ENCODE measurements at regions not wholly inside any gene's neighbourhood (a gene's known extent, or its start where the extent isn't known, plus 50 kb on each side); places are given as distances from the start of the nearest gene placed in this dataset.

GRCh38 chr12:25005376-25005775 lies 56.5 kb upstream of the BCAT1 start:
- DNase-seq (ENCODE audit: low read depth), result no peak

DNA sequence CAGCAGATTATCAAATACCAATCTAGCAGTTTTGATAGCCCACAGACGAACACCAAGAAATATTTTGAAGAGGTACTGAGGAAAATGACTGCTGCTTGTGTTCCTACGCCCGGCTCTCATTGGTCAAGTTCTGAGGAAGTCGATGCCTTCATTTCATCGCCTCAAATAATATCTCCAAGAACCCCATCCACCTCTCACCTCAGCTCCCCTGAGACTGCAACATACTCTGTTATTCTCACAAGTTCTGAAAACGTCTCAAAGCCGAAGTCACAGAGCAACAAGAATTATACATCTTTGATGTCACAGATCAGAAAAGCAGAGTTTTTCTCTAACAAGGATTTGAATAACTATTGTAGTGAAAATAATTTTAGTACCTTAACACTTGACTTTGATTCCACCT lies 55.5 kb upstream of the BCAT1 start:
- DNase-seq (ENCODE audit: low read depth), result no peak

- no peak for DNase-seq (ENCODE audit: low read depth)
Observed at GRCh38 chr12:25001311-25001710, 52.4 kb upstream of the BCAT1 start.

Data from stromal cell of bone marrow (primary cell).